ENCODE measurements at regions not wholly inside any gene's neighbourhood (a gene's known extent, or its start where the extent isn't known, plus 50 kb on each side); places are given as distances from the start of the nearest gene placed in this dataset.
"Not testable (repeated sequence)": the region's sequence is repeated elsewhere in the genome, so short reads cannot be mapped to it uniquely, and the experiment has no call there.

DNA sequence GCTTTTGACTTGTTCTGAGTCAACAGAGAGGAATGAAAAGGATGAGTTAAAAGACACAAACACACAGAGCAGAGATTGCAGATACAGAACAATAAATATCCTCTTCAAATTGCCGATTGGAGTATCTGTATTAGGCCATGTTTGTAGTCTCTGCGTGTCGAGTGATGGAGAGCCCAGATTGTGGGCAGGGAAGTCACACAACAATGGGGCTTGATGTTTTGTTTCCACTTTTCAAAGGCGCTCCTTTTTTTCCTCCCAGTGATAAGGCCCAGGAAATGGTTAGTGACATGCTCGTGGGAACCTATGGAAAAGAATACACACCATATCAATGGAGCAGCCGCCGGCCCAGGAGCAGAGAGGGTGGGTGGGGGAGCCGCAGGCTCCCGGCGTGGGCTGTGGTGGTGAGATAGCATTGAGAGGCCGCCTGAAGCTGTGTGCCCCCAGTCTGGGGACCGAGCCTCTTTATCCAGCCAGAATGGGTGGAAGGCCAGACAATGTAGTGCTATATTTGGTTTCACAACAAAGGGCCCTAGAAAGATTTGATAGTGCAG is 555.9 kb downstream of the INSC start:
- no peak for DNase-seq

DNA sequence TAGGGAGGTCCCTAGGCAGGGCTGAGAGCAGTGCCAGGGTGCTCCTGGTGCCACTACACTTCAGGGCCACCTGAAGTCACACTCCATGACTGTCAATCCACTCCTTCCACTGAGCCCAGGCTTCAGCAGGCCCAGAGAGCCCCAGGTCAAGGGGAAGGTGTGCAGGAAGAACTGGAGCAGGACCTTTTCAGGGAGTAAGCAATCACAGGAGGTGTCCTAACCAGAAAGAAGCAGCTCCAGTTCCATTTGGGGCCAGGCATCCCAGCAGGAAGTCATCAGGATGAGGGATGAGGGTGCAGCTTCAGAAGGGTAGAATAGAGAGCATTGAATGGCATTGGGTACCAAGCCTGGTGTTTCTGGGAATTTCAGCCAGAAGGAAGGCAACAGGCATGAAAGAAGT is 556.5 kb downstream of the INSC start:
- DNase-seq, result no peak

DNA sequence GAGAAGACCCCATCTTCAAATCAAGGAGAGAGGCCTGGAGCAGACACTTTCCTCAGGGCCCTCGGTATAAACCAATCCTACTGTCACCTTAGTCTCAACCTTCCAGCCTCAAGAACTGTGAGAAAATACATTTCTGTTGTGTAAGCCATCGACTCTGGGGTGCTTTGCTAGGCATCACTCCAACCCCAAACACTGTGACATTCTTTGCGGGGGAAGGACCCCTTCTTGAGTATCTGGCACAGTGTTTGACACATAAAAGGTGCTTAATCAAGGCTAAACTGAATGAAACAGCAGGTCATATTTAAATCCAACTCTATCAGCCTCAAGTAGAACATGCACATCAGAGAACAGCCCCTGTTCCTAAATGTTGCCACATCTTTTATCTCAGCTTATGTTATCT is 558.1 kb downstream of the INSC start:
- DNase-seq, result no peak

DNA sequence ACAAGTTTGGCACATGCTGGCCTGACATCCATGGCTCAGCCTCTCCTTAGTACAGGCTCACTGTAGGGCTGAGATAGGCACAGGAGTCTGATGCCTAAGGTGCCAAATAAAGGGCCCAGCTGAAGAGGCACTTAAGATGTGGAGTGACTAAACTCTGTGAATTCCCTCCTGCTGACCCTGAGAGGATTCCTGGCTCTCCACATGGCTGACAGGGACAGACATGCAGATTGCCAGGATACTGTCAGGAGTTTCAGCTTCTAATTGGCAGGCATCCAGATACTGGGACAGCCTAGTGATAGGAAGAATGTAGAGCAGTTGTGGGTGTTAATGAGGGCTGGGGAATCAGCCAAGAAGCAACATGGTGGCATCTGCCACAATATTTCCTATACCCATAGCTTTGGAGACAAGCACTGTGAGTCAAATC is 558.7 kb downstream of the INSC start:
- DNase-seq, result no peak

DNA sequence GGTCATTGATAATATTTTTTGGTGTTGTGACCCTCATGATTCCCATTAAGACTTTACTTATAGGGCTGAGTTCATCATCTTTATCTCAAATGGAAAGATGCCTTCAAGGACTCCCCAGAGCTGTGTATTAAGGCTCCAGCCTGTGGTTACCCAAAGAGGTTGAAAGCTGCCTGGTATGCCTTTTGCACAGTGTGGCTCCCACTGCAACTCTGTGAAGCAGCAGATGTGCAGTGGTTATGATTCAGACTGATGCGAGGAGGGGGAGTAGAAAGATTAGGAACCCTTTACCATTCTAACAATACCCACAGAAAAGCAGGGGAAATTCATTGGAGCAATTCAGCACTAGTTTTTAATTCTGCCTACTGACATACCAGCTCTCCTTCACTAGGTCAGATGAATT is 560.0 kb downstream of the INSC start:
- DNase-seq, result no peak

DNA sequence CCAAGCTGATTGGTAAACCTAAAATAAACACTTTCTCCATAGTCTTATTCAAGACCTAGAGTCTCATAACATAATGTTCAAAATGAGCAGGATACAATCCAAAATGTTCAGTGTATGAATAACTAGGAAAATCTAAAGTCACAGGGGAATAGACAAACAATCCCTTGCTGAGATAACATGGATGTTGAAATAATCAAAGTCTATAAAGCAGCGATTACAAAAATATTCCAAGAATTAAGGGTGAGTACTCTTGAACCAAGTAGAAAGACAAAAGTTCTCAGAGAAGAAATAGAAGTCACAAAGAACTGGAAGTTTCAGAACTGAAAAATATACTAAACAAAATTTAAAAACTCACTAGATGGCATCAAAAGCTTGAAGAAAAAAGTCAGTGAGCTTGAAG is 561.0 kb downstream of the INSC start:
- no peak for DNase-seq

DNA sequence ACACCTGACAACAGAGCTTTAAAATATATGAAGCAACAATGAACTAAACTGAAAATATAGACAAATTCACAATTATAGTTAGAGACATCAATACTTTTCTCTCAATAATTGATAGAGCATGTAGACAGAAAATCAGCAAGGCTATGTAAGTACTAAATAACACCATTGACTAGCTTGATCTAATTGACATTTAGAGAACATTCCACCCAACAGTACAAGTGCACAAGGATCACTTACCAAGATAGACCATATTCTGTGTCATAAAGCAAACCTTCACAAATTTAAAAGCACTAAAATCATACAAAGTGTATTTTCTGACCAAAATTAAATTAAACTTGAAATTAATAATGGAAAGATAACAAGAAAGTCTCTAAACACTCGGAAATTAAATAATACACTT is 562.5 kb downstream of the INSC start:
- no peak for DNase-seq

DNA sequence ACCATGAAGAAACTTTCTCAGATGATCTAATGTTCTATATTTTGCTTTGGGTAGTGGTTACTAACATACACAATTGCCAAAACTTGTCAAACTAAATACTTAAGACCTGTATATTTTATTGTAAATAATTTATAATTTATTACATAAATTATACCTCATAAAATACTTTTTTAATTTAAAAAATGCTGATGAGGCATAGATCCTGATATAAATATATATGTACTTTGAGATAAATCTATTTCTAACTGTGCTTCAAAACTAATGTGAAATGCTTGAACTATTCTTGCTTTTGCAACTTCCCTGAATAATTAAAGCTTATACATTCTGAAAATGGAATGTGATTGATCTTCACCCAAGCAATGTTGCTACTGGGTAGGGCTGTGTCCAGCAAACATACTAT is 568.8 kb downstream of the INSC start:
- DNase-seq, result no peak

DNA sequence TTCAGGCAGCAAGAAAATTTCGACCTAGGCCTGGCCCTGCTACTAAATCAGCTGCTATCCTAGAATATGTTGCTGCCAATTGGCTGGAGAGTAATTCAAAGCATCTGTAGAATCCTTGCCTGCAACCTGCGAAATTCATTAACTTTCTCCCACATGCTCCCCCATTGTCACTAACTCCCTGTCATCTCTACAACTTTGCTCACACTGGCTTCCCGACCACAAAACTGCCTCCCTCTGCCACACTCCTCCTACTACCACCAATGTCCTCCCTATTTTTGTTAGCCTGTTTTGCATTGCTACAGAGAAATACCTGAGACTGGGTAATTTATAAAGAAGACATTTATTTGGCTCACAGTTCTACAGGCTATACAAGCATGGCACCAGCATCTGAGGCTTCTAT is 570.6 kb downstream of the INSC start:
- DNase-seq, result no peak

DNA sequence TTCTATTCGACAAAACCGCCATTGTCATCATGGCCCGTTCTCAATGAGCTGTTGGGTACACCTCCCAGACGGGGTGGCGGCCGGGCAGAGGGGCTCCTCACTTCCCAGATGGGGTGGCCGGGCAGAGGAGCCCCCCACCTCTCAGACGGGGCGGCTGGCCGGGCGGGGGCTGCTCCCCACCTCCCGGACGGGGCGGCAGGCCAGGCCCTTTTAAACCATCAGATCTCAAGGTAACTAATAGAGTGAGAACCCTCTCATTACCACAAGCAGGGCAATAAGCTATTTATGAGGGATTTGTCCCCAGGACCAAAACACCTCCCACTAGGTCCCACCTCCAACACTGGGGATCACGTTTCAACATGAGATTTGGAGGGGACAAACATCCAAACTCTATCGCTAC is 571.5 kb downstream of the INSC start:
- DNase-seq, result not testable (repeated sequence)

DNA sequence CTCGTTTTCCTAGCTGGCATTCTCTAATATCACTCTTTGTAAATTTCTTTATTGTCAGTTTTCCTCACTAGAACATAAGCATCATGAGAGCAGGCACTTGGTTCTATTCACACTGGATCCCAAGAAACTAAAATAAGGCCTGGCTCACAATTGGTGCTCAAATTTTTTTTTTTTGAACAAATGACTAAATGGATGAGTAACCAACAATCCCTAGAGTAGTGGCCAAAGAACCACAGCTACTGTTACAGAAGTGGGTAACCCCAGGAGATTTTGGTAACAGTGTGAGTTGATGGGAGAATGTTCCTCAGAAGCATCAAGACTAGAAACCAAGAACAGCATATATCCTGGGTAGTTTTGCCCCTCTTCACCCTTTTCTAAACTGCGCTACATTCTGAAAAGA is 572.6 kb downstream of the INSC start:
- DNase-seq, result no peak

DNA sequence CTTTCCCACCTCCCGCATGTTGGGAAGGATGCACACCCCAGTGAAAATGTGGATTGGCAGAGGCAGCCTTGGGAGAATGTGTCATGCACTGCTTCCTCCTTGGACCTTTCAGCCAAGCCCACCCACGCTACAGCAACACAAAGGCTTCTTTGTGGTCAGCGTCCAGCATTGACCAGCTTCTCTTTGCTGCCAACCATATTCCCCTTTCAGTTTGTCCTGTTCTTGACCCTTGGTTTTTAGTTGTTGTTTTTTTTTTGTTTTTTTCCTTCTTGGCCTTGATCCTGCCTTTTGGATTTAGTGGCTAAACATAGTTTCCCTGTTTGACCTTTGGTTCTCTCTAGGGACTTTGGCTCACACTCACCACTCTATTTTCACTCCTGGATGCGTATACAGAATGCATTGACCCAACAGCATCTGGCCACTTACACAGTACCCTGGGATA is 573.6 kb downstream of the INSC start:
- DNase-seq, result no peak

DNA sequence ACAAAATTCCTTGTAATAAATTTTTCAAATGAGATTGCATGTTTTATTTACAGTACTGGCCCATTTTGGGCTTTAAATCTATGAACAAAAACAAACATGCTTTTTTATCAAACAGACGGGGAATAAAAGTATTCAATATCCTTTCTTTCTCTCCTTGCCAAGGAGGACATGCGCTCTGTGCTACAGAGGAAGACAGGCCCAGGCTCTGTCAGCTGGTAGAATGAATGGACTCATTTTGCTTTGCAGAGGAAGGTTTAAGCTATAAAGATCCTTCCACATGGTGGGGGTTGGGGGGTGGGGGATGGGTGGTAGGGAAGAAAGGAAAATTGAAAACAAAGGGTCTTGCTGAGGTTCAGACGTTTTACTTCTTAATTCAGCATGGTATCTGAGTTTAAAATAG is 575.6 kb downstream of the INSC start:
- no peak for DNase-seq

DNA sequence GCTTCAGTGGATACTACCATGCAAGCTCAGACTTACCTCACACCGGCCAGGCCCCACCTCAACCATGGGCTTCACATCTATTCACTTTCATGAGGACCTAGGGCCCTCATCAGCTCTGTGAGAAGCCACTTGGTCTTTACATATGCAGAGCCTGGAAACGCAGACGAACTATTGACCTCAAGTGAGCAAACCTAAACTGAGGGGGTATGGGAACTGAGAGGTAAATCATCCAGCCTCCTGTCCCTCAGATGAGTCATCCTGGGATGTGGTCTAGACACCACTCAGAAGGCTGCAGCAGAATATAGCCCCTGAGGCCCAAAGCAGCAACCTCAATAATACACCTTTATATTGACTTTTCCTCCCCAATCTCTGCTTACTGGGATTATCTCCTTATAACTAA is 578.0 kb downstream of the INSC start:
- peak; percentile 42 for DNase-seq

DNA sequence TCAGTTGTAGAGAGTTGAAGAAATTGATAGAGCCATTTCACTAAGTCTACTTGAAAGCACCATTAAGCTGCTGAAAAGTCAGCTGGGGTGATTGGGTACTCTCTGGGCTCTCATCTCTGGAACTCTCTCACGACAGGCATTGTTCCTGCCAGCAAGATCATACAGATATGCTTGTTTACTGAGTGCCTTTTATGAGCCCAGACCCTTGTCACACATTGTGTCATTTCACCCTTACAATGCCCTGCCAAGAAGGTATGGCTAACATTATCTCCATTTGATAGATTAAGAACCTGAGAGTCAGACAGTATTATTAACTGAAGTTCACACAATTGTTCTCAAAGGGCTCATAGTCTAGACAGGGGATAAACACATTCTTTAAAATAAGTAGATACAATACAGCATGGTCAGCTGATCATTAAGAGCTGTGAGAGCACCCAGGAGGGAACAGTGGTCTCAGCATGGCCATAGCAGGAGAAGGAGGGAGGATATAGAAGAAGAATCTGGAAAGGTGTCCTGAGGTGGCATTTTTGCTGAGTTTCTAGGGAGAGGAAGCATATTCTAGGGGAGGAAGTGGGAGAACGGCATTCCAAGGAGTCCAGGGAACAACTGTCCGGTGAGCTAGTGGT is 580.5 kb downstream of the INSC start:
- no peak for DNase-seq

DNA sequence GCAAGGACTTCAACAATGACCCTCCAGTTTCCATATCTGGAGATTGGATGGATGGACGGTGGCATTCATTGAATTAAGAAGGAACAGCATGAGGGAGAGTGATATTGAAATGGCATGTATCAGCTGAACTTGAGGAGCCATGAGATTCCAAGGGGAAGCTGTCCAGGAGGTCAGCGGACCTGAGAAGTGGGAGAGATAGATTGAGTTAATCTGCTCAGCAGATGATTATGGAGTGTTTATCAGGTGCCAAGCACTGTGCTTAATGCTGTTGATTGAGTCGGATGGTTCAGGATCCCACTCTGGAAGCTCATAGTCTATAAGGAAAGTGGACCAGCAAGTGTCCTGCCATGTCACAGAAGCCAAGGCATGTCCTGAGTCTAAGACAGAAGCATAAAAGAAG is 581.3 kb downstream of the INSC start:
- DNase-seq, result no peak

DNA sequence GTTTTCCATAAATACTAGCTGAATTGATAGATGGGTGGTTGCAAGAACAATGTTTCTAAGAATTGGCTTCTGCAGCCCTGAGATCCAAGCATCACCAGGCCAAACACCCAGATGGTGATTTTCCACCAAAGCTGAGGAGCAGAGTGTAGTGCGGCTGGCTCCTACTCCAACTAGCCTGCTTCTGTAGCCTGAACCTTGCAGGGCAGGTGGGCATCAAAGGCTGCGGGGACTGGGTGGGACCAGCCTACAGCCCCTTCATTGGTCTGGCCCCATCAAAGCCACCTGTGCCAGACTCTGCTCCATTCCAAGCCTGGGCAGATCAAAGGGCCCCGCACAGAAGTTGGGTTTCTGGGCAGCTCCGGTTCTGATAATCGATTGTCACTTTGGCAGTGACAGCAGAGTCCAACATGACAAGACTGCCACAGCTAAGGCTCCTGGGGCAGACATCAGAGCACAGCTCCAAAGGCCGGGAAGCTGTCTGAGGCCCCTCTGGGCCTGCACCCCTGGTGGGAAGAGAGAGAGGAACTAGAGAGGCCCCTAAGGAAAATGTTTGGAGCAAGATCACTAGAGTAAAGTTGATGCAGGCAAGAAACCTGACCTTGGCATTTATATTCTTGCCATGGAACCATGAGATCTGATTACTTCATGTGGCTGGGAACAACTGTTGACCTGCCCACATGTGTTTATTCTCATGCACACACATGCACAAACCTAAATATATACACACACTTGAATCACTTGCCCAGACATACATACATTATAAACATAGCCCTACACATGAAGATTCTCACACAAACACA is 582.9 kb downstream of the INSC start:
- DNase-seq, result no peak

DNA sequence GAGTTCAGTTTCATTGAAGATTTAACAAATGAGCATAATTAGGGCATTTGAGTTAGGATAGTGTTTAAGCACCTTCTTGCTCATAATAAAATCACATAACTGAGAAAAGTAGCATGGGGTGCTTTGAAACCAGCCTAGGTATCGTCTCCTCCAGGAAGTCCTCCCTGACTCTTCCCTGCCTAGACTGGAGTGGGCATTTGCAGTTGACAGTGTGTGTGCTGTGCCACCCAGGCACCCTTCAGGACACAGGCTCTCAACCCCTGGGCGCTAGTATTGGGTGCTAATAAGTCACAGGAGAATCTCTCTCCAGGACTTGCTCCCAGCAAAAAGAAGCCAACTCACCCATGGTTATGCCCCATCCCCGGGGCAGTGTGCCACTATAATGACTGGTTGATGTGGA is 584.1 kb downstream of the INSC start:
- DNase-seq, result no peak

DNA sequence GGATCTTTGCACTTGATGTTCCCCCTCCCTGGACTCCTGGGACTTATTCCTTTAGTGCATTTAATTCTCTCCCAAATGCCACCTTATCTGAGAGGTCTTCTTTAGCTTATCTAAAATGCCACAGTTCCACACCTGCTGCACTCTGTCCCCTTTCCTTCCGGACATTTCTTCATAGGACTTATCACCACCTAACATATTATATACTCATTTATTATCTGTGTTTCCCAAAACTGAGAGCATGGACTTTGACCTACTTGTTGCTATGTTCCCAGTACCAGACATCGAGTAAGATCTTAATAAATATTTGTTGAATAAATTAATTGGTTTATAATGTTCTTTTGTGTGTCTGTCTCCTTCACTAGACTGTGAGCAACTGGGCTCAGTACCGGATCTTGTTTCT is 585.3 kb downstream of the INSC start:
- no peak for DNase-seq

DNA sequence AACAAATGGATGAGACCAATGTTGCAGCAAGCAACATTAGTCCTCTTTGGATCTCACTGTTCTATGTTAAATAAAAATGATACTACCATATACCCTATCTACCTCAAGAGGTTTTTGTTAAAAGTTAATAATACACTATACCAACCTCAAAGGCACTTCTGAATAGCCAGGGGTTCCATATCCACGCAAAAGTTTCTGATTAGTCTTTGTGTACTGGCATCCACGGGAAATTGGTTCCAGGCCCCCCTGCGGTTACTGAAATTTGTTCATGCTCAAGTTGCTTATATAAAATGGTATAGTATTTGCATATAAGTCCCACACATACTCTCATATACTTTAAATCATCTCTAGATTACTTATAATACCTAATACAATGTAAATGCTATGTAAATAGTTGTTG is 585.7 kb downstream of the INSC start:
- DNase-seq, result no peak

DNA sequence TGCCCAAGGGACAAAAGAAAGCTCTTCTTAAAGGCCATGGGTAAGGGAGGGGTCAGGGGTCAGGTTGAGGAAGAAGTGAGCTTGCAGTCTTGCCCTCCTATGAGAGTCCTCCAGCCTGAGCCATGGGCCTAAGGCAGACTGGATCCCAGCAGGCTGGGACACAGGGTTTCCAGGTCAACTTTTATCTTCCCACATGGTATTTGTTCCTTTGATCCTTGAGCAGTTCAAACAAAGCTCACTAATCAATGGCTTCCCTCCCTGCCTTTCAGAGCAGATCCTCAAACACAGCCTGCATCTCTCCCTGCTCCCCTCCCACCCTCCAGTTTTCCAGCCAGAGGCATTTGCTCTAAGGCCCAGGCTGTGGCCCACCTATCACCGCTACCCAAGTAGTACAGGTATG is 589.3 kb downstream of the INSC start:
- DNase-seq, result no peak

DNA sequence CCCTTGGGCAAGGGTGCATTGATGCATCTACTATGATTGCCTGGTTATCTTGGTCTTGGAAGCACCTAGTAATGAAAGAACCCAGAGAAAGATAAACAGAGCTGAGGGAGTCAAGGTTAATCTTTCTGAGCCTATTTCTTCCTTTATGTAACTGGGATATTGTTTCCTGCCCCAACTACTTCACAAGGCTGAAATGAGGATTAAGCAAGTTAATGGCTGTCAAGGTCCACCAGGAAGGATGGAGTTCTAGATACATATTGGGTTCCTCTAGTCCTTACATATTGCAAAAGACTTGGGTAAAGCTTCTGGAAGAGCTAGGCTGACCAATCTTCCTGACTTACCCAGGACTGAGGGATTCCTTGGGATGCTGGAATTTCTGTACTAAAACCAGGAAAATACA is 589.8 kb downstream of the INSC start:
- no peak for DNase-seq

DNA sequence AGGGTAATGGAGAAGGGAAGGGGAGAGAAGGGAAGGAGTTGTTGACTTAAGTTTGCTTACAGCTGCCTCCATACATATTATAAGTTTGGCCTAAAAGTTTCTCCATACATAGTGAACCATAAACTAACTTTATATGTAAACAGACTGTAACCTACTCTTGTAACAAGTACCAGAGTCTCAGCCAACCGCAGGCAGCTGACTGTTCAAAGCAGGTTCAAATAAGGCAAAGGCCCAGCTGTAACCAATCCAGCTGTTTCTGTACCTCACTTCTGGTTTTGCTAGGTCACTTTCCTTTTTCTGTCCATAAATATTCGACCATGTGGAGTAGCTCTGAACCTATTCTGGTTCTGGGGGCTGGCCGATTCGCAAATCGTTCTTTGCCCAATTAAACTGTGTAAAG is 591.2 kb downstream of the INSC start:
- no peak for DNase-seq

DNA sequence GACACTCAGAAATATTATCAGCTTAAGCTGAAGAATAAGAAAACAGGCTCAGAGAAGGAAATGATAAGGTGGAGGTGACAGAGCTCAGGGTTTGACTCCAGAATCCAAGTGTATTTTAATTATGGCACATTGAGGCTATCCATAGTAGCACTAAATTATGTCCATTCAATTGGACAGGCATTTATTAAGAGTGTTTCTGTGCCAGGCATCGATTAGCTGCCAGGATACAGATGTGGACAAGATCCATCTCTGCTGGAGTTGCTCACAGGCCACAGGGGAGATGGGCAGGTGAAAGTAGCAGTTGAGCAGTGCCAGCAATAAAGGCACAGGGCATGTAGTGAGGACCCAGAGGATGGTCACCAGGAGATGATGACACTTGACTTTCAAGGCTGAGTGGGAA is 592.5 kb downstream of the INSC start:
- DNase-seq, result no peak

DNA sequence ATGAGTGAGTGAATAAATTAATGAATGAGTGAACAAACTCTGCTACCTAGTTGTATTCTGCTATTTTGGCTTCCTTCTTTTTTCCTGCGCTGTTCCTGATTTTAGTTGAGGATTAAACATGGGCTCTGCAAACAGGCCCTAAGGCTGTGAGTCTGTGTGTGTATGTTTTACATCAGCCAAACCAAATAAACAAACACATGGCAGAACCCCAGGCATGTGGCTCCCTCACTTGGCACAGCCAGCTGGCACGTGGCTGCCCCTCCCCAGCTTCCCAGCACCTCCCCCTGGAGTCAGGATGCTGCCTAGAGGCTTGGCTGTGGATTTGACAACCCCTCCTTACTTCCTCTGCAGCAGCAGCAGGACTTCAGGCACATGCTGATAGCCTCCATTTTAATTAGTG is 593.2 kb downstream of the INSC start:
- no peak for DNase-seq
